ENCODE measurements at regions not wholly inside any gene's neighbourhood (a gene's known extent, or its start where the extent isn't known, plus 50 kb on each side); places are given as distances from the start of the nearest gene placed in this dataset.
"Not testable (repeated sequence)": the region's sequence is repeated elsewhere in the genome, so short reads cannot be mapped to it uniquely, and the experiment has no call there.

DNA sequence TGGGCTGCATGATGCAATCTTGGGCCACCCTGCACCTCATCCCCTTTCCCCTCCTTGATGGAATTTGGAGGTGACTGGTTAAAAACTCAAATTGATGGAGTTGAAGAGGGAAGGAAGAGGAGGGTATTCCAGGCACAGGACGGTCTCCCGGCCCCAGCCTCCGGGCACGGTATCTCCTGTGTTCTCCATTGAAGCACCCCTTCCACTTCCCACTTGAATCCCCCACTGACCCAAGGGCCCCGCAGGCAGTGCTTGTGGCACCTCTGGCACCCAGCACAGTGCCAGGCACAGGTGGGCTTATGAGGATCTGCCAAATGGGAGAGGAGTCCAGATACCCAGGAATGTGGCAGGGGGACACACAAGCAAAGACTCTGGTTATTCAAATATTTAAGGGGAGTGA lies 271.6 kb downstream of the GOLGA6L6 start:
- TF ChIP-seq, protein P1, sequence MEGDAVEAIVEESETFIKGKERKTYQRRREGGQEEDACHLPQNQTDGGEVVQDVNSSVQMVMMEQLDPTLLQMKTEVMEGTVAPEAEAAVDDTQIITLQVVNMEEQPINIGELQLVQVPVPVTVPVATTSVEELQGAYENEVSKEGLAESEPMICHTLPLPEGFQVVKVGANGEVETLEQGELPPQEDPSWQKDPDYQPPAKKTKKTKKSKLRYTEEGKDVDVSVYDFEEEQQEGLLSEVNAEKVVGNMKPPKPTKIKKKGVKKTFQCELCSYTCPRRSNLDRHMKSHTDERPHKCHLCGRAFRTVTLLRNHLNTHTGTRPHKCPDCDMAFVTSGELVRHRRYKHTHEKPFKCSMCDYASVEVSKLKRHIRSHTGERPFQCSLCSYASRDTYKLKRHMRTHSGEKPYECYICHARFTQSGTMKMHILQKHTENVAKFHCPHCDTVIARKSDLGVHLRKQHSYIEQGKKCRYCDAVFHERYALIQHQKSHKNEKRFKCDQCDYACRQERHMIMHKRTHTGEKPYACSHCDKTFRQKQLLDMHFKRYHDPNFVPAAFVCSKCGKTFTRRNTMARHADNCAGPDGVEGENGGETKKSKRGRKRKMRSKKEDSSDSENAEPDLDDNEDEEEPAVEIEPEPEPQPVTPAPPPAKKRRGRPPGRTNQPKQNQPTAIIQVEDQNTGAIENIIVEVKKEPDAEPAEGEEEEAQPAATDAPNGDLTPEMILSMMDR (IDR thresholded peaks at IDR 0.05; ENCODE audit: borderline replicate concordance, extremely low read depth, low read length, poor library complexity, severe bottlenecking): not testable (repeated sequence)
- not testable (repeated sequence) for TF ChIP-seq EZH2 (IDR thresholded peaks at IDR 0.05; ENCODE audit: borderline replicate concordance, low read depth, low read length, severe bottlenecking)

Data from DND-41 (cell line).